Lower leg skin (tissue), 3 donors: ENCODE measurements at regions not wholly inside any gene's neighbourhood (a gene's known extent, or its start where the extent isn't known, plus 50 kb on each side); places are given as distances from the start of the nearest gene placed in this dataset.

Source experiments
- POLR2A ChIP-seq, 2 donors: fragments of 450-650 bp; IDR thresholded peaks; one replicate each; pipeline ENCODE4 v1.6.1; 2016 to 2017; ENCODE audit warnings: antibody characterized with exemption in 2 of 2, mild to moderate bottlenecking in 1 of 2, moderate library complexity in 1 of 2
- TF ChIP-seq, protein P1 (sequence below), 3 donors: fragments of 450-650 bp; IDR thresholded peaks; one replicate each; pipeline ENCODE4 v1.5.1; 2016; ENCODE audit warnings: antibody characterized with exemption in 3 of 3, mild to moderate bottlenecking in 3 of 3, moderate library complexity in 2 of 3

DNA sequence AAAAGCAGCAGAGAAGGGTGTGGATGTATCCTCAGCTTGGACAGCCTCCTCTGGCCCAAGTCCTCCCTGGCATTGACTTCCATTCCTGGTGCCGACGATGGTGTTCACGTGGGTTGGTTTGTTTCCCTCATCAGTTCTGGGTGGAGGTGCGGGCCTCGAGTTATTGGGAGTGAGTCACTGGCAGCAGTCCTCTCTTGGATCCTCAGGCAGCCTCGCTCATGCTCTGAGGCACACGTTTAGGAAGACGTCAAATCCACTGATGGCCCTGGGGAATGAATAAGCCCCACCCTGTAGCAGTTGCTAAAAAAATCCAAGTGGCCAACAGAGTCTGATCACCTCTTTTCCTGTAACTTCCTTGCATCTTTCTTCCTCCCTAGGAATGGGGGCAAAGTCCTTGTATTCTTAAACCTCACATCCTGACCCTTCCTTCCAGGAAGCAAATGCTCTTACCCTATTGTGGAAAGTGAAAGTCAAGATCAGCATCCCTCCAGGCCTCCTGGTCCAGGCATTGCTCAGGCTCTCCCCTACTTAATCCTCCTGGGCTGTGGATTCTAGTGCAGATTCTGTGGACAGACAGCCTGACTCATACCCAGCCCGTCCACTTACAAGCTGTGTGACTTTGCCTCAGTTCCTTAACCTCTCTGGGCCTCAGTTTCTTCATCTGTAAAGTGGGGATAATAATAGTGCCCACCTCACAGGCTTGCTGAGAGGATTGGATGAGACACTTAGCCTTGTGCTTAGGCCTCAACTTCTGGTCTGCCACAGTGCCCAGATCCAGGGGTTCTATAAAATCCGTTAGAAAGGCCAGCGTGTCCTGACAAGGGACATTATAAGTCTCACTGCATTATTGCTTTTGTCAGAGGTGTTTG lies 111.1 kb downstream of the TLR5 start:
- TF ChIP-seq, protein P1, sequence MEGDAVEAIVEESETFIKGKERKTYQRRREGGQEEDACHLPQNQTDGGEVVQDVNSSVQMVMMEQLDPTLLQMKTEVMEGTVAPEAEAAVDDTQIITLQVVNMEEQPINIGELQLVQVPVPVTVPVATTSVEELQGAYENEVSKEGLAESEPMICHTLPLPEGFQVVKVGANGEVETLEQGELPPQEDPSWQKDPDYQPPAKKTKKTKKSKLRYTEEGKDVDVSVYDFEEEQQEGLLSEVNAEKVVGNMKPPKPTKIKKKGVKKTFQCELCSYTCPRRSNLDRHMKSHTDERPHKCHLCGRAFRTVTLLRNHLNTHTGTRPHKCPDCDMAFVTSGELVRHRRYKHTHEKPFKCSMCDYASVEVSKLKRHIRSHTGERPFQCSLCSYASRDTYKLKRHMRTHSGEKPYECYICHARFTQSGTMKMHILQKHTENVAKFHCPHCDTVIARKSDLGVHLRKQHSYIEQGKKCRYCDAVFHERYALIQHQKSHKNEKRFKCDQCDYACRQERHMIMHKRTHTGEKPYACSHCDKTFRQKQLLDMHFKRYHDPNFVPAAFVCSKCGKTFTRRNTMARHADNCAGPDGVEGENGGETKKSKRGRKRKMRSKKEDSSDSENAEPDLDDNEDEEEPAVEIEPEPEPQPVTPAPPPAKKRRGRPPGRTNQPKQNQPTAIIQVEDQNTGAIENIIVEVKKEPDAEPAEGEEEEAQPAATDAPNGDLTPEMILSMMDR (IDR thresholded peaks at IDR 0.05) = no peak
- TF ChIP-seq POLR2A (IDR thresholded peaks at IDR 0.05) = no peak
